HG03135 (cell line): ENCODE measurements at regions not wholly inside any gene's neighbourhood (a gene's known extent, or its start where the extent isn't known, plus 50 kb on each side); places are given as distances from the start of the nearest gene placed in this dataset.
"Not testable (repeated sequence)": the region's sequence is repeated elsewhere in the genome, so short reads cannot be mapped to it uniquely, and the experiment has no call there.

Experiments used
- ATAC-seq: cut with Tn5 transposase; IDR thresholded peaks from one replicate; pipeline ENCODE4 v1.9.1; 2021; ENCODE audit warnings: mild to moderate bottlenecking, moderate library complexity; ENCODE audit not compliant: unreplicated experiment

DNA sequence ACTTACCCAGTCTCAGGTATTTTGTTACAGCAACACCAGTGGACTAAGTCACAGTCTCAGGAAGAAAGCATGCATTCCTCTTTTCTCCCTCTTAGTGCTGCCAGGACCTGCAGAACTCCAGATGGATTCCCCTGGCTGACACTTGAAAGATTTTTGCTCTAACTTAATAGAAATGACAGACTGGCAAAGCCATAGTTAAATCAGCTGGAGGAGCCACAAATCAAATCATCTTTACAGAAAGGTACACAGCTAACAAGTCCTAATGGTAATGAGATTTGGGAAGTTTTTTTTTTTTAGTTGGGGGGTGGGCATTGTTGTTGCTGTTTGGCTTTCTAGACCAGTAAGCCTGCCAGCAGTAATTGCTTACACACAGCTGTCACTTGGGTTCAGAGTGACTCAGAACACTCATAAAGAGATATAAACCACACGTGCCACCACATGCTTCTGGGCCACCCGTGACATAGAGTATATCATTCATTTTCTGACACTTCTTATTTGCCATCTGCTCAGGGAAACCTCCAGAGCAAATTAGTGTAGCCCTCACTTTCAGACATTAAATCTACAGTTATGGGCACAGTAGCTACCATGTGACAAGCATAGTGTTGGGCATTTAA lies 72.4 kb downstream of the FH start:
- ATAC-seq, result no peak

DNA sequence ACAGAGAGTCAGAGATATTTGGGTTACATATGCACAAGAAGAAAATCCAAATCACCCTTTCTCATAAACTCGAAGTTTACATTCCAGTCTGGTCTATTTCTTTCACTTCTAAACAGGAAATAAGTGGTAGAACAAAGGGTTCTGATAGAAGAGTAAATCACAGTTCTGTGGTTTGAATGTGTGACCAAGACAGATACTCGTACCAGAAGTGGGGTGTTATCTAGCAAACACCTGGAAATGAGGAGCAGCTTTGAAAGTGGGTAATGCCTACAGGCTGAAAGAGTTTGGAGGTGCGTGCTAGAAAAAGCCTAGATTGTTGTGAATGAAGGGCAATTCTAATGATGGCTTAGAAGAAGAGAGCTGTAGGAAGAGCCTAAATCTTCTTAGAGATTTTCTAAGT lies 74.7 kb downstream of the FH start:
- ATAC-seq, result no peak

DNA sequence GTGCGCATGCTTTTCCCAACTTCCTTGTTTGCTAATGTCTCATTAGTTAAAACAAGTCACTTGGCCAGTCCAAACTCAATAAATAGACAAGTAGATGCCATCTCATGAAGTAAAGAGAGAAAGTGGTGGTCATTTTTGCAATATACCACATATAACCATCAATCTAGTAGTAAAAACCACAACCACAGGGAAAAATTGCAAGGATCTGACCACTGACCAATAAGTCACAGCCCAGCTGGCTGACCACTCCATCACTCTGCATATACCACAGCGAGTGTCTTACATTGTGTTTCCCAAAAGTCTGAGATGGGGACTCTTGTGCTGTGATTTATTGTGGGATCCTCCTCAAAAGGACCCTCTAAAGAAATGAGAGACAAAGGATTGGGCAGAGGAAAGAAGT lies 76.0 kb downstream of the FH start:
- ATAC-seq, result no peak

DNA sequence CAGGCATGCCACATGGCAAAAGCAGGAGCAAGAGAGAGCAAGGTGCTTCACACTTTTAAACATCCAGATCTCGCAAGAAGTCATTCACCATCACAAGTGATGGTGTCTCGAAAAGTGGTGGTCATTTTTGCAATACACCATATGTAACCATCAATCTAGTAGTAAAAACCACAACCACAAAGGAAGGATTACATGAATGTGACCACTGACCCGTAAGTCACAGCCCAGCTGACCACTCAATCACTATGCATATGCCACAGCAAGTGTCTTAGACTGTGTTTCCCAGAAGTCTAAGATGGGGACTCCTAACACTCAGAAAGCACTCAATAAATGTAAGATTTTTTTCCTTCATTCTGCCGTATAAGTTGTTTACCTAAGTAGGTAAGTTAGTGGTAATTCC lies 76.9 kb downstream of the FH start:
- no peak for ATAC-seq

DNA sequence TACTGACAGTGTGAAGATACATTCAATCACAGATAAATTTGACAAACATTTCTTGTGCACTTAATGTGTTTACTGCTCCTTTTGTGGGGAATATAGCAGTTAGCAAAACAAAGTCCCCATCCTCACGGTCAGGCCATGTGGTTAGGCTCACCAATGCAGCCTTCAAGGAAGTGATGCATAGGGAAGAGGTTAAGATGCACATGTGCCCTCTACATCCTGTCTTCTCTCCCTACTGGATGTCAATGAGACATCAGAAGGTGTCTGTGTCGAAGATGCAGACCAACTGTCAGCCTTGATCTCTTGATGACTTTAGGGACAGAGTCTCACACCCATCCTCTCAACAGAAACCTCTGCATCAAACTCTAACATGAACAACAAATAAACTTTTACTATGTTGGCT lies 78.7 kb downstream of the FH start:
- ATAC-seq, result no peak

DNA sequence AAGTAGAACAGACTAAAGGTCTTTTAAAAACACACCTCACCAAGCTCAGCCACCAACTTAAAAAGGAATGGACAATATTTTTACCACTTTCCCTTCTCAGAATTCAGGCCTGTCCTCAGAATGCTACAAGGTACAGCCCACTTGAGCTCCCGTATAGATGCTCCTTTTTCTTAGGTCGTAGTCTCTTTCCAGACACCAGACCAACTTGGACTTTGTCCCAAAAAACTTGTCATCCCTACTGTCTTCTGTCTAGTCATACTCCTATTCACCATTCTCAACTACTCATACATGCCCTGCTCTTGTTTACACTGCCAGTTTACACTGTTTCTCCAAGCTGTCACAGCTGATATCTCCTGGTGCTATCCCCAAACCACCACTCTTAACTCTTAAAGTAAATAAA lies 80.9 kb downstream of the FH start:
- ATAC-seq, result not testable (repeated sequence)

DNA sequence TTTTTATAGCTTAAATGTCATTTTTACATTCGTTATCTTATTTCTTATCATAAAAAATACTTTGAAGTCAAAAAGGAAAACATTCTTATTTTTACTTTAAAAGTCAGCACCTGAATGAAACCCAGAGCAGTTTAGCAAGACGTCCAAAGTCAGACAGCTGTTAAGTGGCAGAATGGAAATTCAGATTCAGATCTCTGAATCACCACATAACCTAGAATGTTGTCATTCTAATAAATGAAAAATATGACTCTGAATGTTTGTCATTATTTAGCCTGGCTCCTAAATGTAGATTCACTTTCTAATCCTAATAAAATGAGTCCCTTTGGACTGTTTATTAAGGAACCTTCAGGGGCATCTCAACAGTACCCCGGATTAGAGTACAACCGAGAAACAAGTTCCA lies 75.2 kb upstream of the RGS7 start:
- ATAC-seq, result no peak

DNA sequence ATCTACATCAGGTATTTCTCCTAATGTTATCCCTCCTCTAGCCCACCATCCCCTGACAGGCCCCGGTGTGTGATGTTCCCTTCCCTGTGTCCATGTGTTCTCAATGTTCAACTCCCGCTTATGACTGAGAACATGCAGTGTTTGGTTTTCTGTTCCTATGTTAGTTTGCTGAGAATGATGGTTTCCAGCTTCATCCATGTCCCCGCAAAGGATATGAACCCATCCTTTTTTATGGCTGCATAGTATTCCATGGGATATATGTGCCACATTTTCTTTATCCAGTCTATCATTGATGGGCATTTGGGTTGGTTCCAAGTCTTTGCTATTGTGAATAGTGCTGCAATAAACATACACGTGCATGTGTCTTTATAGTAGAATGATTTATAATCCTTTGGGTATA lies 68.1 kb upstream of the RGS7 start:
- not testable (repeated sequence) for ATAC-seq

DNA sequence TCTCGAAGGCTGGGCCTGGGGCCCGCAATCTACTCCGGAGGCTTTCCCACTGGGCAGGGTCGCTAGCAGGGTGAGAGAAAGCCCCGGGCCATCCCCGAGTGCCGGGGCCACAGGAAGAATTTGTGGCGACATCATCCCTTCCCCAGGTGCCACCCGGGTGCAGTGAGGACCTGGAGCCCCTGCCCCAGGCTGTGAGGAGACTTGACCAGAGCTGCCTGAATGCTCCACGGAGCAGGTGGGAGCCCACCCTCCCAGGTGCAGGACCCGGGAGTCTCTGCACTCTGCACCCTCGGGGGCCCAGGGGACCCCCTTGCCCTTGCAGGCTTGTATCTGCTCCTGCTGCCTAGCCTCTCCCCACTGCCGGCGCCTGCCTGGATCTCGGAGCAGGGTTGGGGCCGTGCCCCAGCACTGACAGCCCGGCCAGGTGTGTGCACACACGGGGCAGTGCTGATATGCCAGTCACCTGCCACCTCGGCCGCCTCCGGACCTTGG lies 67.5 kb upstream of the RGS7 start:
- ATAC-seq, result no peak

DNA sequence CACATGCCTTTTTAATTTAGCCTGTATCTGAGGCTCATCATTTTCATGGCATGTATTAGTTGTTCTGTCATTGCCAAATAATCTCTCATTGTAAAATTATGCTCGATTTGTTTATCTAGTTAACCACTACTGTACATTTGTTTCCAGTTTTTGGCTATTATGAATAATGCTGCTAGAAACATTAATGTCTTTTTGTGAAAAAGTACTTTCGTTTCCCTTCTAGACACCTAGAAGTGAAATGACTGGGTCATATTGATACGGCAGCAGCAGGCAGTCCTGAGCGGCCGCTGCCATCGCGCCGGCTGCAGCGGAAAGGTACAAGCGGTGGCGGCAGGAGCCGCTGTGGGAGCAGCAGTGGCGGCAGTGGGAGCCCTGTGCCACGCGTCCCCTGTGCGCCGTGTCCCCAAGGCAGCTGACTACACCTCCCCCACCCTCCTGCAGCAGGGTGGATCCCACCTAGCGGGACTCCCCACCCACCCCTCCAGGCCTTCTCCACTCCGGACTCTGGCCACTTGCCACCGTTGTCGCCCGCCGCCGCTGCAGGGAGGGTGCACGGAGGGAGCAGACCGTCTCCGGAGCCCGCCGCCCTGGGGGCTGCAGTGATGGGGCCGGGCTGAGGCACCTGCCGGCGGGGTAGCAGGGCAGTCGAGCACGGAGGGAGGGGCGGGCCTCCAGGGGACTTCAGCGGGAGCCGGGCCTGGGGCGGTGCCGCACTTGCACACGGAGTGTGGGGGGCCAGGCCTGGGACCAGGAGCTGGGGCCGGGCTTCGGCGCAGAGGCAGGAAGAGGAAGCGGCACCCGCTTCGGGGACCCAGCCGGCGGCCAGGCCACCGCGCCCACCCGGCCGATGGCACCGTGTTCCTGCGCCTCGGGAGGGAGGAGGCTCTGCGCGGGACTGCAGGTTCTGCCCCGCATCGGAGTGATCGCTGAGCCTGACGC lies 66.8 kb upstream of the RGS7 start:
- peak; percentile 85 for ATAC-seq

DNA sequence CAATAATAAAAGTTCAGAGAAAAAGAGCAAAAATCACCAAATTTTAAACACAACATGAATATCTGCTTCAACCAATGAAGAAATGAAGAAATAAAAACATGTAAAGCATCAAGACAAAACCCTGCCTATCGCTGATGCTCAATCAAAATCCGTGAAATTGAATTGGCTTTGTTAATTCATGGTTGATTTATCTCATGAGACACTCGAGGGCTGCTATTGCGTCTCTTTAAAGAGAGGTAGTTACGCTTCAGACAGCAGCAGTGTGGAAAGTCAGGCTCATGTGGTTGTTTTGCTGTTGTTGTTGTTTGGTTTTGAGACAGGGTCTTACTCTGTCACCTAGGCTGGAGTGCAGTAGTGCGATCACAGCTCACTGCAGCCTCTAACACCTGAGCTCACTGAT lies 65.5 kb upstream of the RGS7 start:
- ATAC-seq, result no peak

DNA sequence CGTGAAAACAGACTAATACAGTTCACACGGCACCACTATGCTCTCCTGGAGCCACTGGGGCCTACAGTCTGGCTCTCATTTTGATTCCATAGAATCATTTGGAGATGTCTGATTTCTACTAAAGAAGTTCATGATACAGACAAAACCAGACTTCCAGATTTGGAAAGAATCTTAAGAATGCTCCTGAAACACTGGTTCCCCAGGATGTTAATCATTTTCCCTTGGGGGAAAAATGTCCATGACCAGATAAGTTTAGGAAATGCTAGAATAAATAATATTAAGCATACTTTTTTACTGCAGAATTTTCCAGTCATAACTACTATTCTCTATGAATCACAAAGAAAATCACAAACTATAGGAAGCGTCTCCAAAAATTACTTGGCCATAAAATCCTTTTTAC lies 63.0 kb upstream of the RGS7 start:
- ATAC-seq, result no peak

DNA sequence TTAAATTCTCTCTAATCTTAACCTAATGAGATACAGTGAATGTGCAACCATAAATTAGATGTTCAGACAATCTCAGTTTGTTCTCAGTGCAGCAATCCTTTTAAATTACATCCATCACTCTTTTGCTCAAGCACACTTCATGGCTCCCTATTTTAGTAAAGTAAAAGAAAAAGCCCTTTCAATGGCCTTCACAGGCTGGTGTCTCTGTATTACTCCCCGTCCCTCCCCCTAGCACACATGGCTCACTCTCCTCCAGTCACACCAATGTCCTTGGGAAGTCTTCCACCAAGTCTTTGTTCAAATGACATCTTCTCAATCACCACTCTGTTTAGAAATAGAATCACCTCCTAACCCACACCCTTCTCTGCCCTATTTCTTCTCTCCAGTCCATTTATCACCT lies 60.3 kb upstream of the RGS7 start:
- no peak for ATAC-seq

DNA sequence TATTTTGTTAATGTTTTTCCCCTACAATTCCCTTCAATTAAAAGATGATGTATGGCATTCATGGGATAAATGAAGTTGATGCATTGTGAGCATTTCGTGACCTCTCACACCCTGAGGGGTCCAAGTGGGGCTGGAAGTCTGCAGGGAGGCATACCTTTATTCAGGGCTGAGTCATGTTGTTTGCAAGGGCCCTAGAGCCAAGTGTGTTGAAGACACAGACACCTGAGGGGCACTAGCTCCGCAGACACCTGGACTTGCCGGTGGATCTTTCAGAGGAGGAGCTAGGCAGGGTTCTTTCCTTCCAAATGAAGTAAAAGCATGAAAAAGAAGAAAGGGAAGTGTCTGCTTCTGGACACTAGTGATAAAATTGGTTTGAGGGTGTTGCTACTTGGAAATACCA lies 57.0 kb upstream of the RGS7 start:
- no peak for ATAC-seq

DNA sequence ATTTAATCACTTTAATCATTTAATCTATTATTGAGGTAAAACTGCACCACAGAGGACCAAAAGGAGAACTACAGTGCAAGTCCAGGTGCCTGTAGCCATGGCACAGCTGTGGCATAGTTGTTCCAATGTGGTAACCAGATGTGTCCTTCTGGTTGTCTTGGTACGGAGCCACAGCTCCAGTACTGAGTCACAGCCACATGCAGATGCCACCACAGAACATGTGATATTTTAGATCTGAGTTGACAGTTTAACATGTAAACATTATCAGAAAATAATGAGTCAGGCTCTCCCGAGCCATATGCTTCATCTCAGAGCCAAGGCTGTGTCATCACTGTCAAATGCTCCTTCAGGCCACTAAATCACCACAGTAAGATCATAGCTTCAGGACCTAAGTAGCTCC lies 56.4 kb upstream of the RGS7 start:
- ATAC-seq, result no peak

DNA sequence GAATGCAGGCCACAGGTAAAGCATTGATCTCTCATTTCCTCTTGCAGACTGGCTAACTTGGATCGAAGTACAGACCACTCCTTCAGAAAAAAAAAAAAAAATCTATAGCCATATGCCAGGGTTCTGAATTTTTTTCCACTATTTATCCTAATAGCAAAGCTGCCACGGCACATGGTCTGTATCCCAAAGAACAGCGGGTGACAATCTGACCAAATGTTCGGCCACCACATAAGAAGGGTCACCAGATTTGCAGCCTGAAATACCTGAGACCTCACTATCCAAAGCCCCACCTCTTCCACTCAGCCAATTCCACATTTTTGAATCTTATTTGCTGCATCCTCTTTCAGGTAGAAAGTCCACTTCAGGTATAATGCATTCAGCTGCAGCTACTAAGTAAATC lies 55.6 kb upstream of the RGS7 start:
- no peak for ATAC-seq

DNA sequence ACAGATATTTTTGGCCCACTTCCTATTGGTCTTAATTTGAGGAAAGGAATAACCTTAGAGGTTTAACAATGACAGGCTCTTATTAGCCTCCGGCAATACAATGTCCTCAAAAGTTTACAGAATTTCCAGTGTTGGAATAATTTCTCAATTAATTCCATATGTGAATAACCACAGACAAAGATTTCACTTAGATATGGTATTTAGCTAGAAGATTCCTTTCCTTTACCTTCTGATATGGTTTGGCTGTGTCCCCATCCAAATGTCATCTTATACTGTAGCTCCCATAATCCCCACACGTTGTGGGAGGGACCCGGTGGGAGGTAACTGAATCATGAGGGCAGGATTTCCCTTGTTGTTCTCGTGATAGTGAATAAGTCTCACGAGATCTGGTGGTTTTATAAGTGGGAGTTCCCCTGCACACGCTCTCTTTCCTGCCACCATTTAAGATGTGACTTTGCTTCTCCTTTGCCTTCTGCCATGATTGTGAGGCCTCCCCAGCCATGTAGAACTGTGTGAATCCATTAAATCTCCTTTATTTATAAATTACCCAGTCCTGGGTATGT lies 54.9 kb upstream of the RGS7 start:
- ATAC-seq, result no peak

DNA sequence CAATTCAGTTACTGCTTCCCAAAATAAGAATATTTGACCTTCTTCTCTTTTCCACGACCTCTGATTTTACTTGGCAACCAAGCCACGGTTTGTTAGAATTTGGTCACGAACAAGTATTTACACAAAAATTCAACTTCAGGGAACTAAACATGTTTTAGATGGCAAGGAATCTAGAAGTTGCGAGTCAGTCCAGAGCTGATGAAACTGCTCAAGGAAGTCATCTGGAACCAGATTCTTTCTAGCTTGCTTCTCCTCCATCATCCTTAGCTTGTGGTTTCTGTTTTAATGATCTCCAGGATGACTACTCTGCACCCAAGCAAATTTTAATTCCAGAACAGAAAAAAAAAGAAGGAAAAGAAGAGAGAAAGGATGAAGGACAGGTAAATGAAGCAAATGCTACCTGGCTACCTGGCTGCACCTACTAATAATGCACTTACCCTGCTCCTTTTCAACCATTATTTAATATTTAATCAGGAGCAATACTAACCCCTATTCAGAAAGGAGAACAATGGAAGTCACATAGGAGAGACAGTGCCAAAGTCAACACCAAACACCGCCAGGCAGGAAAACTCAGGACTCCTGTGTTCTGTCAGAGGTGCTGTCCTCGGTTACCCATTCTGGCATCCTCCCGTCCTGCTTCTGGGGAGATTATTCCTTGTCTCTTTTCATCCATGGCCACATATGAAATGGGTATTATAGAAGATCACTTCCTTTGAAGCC lies 54.2 kb upstream of the RGS7 start:
- no peak for ATAC-seq

DNA sequence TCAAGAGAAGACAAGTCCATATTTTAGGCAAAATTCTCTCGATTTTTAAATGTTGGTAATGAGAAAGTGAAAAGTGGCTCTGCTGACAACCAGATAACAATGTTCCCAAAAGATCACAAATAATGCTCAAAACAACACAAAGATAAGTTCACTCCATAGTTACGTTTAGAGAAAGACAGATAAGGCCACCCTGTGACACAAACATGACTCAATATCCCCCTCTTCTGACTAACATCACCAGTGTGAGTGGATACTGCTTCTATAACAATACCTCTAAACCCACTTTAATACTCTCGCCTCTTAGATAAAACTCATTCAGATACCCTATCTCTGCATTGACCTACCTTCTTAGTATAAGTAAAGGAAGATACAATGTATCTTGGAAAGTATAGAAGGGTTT lies 51.2 kb upstream of the RGS7 start:
- no peak for ATAC-seq
